Activated T-helper 2 cell treated with anti-CD3 and anti-CD28 coated beads, Interferon-gamma antibody, Interleukin-2, Interleukin-4, amounts not matched to agents 10 μg/mL and 5 μg/mL and 100 μg/mL, durations not matched to agents 14 hours and 24 hours and 36 hours (primary cell): ENCODE measurements at regions not wholly inside any gene's neighbourhood (a gene's known extent, or its start where the extent isn't known, plus 50 kb on each side); places are given as distances from the start of the nearest gene placed in this dataset.

Experiments used
- DNase-seq: peaks from one replicate; pipeline ENCODE4 v3.0.0; 2021; ENCODE audit warnings: low spot score
- H3K27ac Mint-ChIP-seq: one replicate; pipeline ENCODE4 v1.8.0; 2021; ENCODE audit warnings: mixed read lengths
- H3K27me3 Mint-ChIP-seq: one replicate; pipeline ENCODE4 v1.8.0; 2021; ENCODE audit warnings: low read depth, mixed read lengths
- H3K36me3 Mint-ChIP-seq: one replicate; pipeline ENCODE4 v1.8.0; 2021; ENCODE audit warnings: low read depth, mixed read lengths
- H3K4me1 Mint-ChIP-seq: one replicate; pipeline ENCODE4 v1.8.0; 2021; ENCODE audit warnings: low read depth, mixed read lengths
- H3K4me3 Mint-ChIP-seq: one replicate; pipeline ENCODE4 v1.8.0; 2021; ENCODE audit warnings: low read depth, mild to moderate bottlenecking, moderate library complexity, mixed read lengths
- H3K9me3 Mint-ChIP-seq: one replicate; pipeline ENCODE4 v1.8.0; 2021; ENCODE audit warnings: mixed read lengths
- intact Hi-C: fragments of 100-400 bp; cut with micrococcal nuclease; formaldehyde crosslinking; loops from one replicate; pipeline ENCODE4 v1.15.1; 2023

- Mint-ChIP-seq H3K27ac (no peak overlapping the region), H3K27me3 (peaks cover 7% of the 10 kb centered on the region), H3K4me3 (no peak overlapping the region), H3K9me3 (no peaks in the 10 kb centered on the region), H3K36me3 (no peaks in the 10 kb centered on the region), H3K4me1 (no peaks in the 10 kb centered on the region)
- intact Hi-C loops = no loop called here
- no peak for DNase-seq
These were observed 54.6 kb upstream of the TRIM24 start for GRCh38 chr7:138405496-138405895.

DNA sequence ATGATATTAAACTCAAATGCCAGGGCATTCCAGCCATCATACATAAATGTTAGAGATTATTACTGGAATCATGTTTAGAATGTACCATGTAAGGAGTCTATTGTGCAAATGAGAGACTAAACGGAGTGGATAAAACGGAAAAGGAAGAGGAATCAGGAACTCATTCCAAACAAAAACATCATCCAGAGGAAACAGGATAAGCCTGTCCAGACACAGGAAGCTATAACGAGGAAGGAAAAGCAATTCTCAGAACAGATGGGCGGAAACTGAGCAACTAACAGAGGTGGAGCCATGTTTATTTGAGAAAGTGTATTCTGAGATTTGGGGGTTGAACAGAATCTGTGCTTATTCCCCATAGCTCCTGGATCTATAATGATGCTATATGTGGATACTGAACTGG is 52.3 kb upstream of the TRIM24 start:
- H3K4me3 Mint-ChIP-seq = no peak overlapping the region
- no peaks in the 10 kb centered on the region for H3K9me3 Mint-ChIP-seq
- H3K27ac Mint-ChIP-seq = no peak overlapping the region
- DNase-seq = no peak
- intact Hi-C loops = no loop called here
- no peaks in the 10 kb centered on the region for H3K4me1 Mint-ChIP-seq
- peaks cover 7% of the 10 kb centered on the region for H3K27me3 Mint-ChIP-seq
- no peaks in the 10 kb centered on the region for H3K36me3 Mint-ChIP-seq
